HG02840 (cell line): ENCODE measurements at regions not wholly inside any gene's neighbourhood (a gene's known extent, or its start where the extent isn't known, plus 50 kb on each side); places are given as distances from the start of the nearest gene placed in this dataset.
"Not testable (repeated sequence)": the region's sequence is repeated elsewhere in the genome, so short reads cannot be mapped to it uniquely, and the experiment has no call there.

Source experiments
- ATAC-seq: cut with Tn5 transposase; IDR thresholded peaks from one replicate; pipeline ENCODE4 v1.9.1; 2021; ENCODE audit warnings: mild to moderate bottlenecking, moderate library complexity, moderate number of reproducible peaks; ENCODE audit not compliant: unreplicated experiment, low FRiP score

- ATAC-seq, result no peak
These were observed 286.5 kb upstream of the RBMS3 start for GRCh38 chr3:28994161-28994905.

GRCh38 chr3:29004885-29005599 is 275.8 kb upstream of the RBMS3 start:
- ATAC-seq, result peak; percentile 94

GRCh38 chr3:29005862-29006261 is 275.0 kb upstream of the RBMS3 start:
- no peak for ATAC-seq

DNA sequence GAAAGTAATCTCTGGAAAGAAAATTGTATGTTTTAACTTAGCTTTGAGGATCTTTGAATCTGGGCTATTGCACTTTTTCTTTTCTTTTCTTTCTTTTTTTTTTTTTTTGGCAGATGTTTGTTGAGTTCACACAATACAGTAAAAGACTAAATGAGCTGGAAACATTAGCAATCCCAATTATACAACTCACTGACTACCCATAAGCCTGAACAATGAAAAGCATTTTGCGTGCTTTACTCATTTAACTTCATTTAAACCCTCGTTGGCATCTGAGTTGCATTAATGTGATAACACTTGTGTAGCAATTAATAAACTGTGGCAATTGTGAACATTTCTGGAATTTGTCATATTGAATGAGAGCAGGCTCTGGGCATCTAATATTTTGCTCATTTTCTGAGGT is 269.4 kb upstream of the RBMS3 start:
- ATAC-seq, result no peak

GRCh38 chr3:29011966-29012365 is 268.9 kb upstream of the RBMS3 start:
- ATAC-seq, result no peak

- ATAC-seq, result no peak
These were observed 257.9 kb upstream of the RBMS3 start for GRCh38 chr3:29022976-29023375.

- peak; percentile 94 for ATAC-seq
These were observed 254.6 kb upstream of the RBMS3 start for GRCh38 chr3:29026286-29026685.

GRCh38 chr3:29026959-29027358 is 253.9 kb upstream of the RBMS3 start:
- ATAC-seq, result no peak

DNA sequence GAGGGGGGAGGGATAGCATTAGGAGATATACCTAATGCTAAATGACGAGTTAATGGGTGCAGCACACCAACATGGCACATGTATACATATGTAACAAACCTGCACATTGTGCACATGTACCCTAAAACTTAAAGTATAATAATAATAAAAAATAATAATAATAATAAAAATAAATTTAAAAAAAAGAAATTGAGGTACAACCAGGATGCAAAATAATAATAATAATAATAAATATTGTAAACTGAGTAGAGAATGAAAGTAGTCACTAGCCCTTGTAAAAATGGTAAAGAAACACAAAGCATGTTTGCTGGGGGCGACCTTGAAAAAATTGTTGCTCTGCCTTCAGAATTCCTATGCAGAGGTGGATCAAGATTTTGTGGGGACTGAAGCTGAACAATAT is 249.7 kb upstream of the RBMS3 start:
- ATAC-seq, result not testable (repeated sequence)

DNA sequence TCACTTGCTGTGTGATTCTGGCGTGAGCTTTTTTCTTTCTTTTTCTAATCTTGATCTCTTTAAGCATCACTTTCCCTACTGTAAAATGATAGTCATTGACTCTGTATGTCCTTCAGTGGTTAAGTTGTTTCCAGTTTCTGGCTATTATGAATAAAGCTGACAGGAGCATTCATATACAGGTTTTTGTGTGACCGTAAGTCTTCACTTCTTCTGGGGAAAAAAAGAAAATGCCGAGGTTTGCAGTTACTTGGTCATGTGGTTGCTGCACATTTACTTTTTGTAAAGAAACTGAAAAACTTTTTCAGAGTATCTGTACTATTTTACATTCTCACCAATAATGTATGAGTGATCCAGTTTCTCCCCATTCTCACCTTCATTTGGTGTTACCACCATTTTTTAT is 247.4 kb upstream of the RBMS3 start:
- ATAC-seq, result no peak

- ATAC-seq, result no peak
These were observed 230.7 kb upstream of the RBMS3 start for GRCh38 chr3:29050155-29050554.

DNA sequence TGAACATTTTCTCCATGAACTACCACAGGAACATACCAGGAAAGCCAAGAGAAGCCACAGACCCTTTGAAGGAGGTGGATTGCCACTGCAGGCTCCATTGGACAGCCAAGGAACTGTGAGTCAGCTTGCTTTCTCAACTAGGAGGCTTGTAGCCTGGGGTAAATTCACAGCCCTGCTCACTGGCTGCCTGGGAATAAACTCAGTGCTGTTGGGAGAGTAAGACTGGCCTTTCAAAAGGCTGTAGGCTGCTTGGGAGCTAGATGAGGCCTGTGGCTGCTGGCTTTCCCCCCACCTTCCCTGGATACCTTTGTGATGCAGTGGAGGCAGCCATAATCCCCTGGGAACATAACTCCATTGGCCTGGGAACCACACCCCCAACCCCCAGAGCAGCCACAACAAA is 223.5 kb upstream of the RBMS3 start:
- ATAC-seq, result no peak

DNA sequence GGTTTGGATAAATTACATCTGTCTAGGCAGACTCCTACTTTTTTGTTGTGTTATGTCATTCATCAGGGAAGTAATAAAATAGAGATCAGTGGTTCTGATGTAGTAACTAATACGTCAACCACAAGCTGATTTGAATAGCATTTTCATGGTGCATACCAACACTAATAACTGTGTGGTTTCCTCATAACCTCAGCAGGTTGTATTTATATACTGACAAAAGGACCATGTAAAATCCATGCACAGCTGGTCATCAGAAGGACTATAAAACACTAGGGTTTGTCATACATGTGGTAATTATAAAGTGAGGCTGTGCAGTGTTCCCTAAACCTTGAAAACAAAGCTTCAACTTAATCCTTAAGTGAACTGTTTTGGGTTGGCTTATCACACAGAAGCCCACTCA is 216.8 kb upstream of the RBMS3 start:
- ATAC-seq, result no peak

GRCh38 chr3:29065211-29065785 is 215.6 kb upstream of the RBMS3 start:
- no peak for ATAC-seq

GRCh38 chr3:29067007-29067406 is 213.9 kb upstream of the RBMS3 start:
- ATAC-seq, result no peak

- ATAC-seq, result no peak
These were observed 209.8 kb upstream of the RBMS3 start for GRCh38 chr3:29070959-29071634.

DNA sequence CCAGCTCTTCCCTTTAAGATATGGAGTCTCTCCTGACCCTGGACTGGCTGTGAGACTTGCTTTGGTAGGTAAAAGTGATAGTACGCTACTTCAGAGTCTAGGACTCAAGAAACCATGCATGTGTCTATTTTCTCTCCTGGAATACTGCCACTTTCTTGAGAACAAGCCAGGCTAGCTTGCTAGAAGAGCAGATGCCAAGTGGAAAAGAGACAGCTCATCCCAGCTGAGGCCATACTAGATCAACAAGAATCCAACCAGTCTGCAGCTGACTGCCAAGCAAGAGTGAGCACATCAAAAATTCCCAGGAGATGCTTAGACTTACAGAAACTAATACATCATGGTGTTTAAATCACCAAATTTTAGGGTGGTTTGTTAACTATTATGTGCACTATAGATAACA is 208.3 kb upstream of the RBMS3 start:
- ATAC-seq, result no peak

- no peak for ATAC-seq
These were observed 203.5 kb upstream of the RBMS3 start for GRCh38 chr3:29077356-29077755.

DNA sequence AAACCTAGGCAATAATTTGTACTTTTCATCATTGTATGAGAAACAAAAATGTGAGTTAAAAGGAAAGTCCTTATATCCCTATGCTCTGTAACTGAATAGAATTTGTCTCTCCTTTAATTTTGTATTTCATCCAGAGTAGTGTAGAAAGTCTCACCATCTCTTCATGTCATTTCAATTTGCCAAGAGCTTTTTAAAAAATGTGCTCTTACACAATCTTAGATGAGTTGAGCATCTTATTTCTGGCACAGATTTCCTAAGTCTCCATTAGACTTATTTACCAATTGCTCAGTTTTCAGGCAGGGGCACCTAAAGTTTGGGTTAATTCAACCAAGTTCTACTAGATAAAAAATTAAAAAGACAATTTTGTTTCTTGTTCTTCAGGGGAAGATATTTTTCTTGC is 201.5 kb upstream of the RBMS3 start:
- ATAC-seq, result no peak

GRCh38 chr3:29080967-29081366 is 199.9 kb upstream of the RBMS3 start:
- no peak for ATAC-seq

GRCh38 chr3:29083081-29083480 is 197.8 kb upstream of the RBMS3 start:
- ATAC-seq, result no peak
